C4-2B (cell line): ENCODE measurements at regions not wholly inside any gene's neighbourhood (a gene's known extent, or its start where the extent isn't known, plus 50 kb on each side); places are given as distances from the start of the nearest gene placed in this dataset.

ENCODE experiments used
- H3K27ac ChIP-seq: fragments of 450-650 bp; 2 replicates; pipeline ENCODE4 v1.5.1; 2017
- CTCF ChIP-seq: fragments of 450-650 bp; conservative IDR thresholded peaks from 2 replicates; pipeline ENCODE4 v1.5.1; 2017; ENCODE audit warnings: mild to moderate bottlenecking
- ZFX ChIP-seq: fragments of 450-650 bp; IDR thresholded peaks from 2 replicates; pipeline ENCODE4 v1.6.1; 2017

- TF ChIP-seq CTCF, result no peak
- no peak for TF ChIP-seq ZFX
- H3K27ac ChIP-seq, result no peak overlapping the region
Observed at GRCh38 chr10:127610816-127611215, 61.7 kb downstream of the NPS start.

- no peak overlapping the region for H3K27ac ChIP-seq
- TF ChIP-seq CTCF (no peak), ZFX (no peak)
Observed at GRCh38 chr10:127614484-127615017, 65.4 kb downstream of the NPS start.

- TF ChIP-seq ZFX, result no peak
- TF ChIP-seq CTCF, result no peak
Observed at GRCh38 chr10:127618797-127619196, 69.7 kb downstream of the NPS start.

GRCh38 chr10:127619546-127620325, 70.6 kb downstream of the NPS start:
- H3K27ac ChIP-seq, result no peak overlapping the region
- TF ChIP-seq ZFX, result no peak
- no peak for TF ChIP-seq CTCF

More at GRCh38 chr10:127618797-127619196, 69.7 kb downstream of the NPS start:
- no peak overlapping the region for H3K27ac ChIP-seq

GRCh38 chr10:127635882-127636281, 86.8 kb downstream of the NPS start:
- H3K27ac ChIP-seq, result no peak overlapping the region
- no peak for TF ChIP-seq ZFX
- no peak for TF ChIP-seq CTCF

- H3K27ac ChIP-seq, result no peak overlapping the region
- TF ChIP-seq CTCF (no peak), ZFX (no peak)
Observed at GRCh38 chr10:127648885-127649284, 88.1 kb upstream of the FOXI2 start.

- TF ChIP-seq ZFX, result no peak
- peak; percentile 69 for TF ChIP-seq CTCF
- H3K27ac ChIP-seq, result no peak overlapping the region
Observed at GRCh38 chr10:127649642-127650041, 87.3 kb upstream of the FOXI2 start.
